HFFc6 (cell line): ENCODE measurements at regions not wholly inside any gene's neighbourhood (a gene's known extent, or its start where the extent isn't known, plus 50 kb on each side); places are given as distances from the start of the nearest gene placed in this dataset.

Experiments
- DNase-seq: peaks from one replicate; pipeline ENCODE4 v3.0.0-alpha.2; 2018
- H3K27ac Mint-ChIP-seq: 2 replicates; pipeline ENCODE4 v1.8.0; 2020; ENCODE audit warnings: mild to moderate bottlenecking, mixed read lengths
- H3K27me3 Mint-ChIP-seq: 2 replicates; pipeline ENCODE4 v1.8.0; 2021; ENCODE audit warnings: mild to moderate bottlenecking, moderate library complexity, mixed read lengths; ENCODE audit not compliant: insufficient read depth
- H3K36me3 Mint-ChIP-seq: 2 replicates; pipeline ENCODE4 v1.8.0; 2021; ENCODE audit warnings: low read depth, mixed read lengths
- H3K4me1 Mint-ChIP-seq: 2 replicates; pipeline ENCODE4 v1.8.0; 2020; ENCODE audit warnings: low read depth, mixed read lengths
- H3K4me3 Mint-ChIP-seq: 2 replicates; pipeline ENCODE4 v1.8.0; 2020; ENCODE audit warnings: mild to moderate bottlenecking, moderate library complexity, mixed read lengths
- H3K9me3 Mint-ChIP-seq: 2 replicates; pipeline ENCODE4 v1.8.0; 2020; ENCODE audit warnings: mild to moderate bottlenecking, mixed read lengths
- TF ChIP-seq, protein P1 (sequence below): fragments of 200-600 bp; sonication (generic); IDR thresholded peaks from 2 replicates; pipeline ENCODE4 v1.5.0; 2021; ENCODE audit warnings: antibody characterized with exemption, mild to moderate bottlenecking

DNA sequence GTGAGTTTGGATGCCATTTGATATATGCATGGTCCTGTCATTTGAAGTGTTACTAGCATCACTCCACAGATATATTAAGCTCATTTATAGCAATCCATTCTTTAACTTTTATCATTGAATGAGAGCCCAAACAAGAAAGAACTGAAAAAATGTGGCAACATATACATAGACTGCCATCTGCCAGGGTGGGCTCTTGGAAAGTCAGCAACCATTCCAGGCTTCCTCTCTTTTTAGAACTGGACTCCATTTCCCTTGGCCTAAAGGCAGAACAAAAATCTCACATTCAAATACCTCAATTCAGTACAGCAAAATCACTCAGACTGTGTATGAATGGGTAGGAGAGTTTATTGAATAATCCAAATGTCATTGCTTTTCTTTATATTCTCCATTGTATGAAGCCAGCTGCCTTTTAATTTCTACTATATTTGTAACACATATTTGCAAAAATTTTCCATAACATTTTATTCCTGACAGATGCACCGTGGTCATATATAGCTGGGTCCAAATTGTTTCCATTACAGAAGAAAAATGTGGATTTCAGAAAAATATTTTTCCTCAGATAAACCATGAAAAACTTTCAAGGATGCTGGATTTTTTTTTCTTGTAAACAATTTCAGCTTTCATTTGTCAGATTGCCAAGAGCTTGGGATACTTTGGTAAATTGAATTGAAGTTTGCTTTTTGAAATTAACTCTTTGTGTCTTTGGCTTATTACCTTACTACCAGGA, 1252.3 kb upstream of the SEL1L start:
- Mint-ChIP-seq H3K4me1 (no peaks in the 10 kb centered on the region), H3K9me3 (peaks cover 56% of the 10 kb centered on the region)

DNA sequence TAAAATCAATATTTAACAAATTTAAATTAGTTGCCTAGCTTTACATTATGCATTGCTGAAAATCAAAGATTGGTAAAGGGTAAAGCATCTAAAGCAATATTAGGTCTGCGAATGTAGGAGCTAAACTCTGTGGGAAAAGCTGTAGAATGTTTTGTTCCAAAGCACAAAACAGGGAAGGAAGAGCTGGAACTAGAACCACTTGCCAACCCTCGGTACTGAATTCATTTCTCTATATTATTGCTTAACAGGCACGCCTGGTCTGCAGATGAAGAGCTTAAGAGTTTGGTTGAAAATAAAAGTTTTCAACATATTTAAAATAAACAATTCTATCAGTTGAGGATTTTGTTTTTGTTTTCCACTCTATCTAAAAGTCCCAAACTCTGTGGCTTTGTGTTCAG, 1252.8 kb upstream of the SEL1L start:
- no peak overlapping the region for H3K27ac Mint-ChIP-seq
- H3K36me3 Mint-ChIP-seq, result peaks cover 4% of the 10 kb centered on the region; the same call in 1 of the 2 replicates
- TF ChIP-seq, protein P1, sequence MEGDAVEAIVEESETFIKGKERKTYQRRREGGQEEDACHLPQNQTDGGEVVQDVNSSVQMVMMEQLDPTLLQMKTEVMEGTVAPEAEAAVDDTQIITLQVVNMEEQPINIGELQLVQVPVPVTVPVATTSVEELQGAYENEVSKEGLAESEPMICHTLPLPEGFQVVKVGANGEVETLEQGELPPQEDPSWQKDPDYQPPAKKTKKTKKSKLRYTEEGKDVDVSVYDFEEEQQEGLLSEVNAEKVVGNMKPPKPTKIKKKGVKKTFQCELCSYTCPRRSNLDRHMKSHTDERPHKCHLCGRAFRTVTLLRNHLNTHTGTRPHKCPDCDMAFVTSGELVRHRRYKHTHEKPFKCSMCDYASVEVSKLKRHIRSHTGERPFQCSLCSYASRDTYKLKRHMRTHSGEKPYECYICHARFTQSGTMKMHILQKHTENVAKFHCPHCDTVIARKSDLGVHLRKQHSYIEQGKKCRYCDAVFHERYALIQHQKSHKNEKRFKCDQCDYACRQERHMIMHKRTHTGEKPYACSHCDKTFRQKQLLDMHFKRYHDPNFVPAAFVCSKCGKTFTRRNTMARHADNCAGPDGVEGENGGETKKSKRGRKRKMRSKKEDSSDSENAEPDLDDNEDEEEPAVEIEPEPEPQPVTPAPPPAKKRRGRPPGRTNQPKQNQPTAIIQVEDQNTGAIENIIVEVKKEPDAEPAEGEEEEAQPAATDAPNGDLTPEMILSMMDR, result no peak
- H3K27me3 Mint-ChIP-seq, result no peaks in the 10 kb centered on the region
- H3K4me1 Mint-ChIP-seq, result no peaks in the 10 kb centered on the region
- H3K4me3 Mint-ChIP-seq, result no peak overlapping the region
- peaks cover 52% of the 10 kb centered on the region for H3K9me3 Mint-ChIP-seq
- DNase-seq, result no peak

More for the DNA sequence above, 1252.3 kb upstream of the SEL1L start:
- no peak overlapping the region for H3K27ac Mint-ChIP-seq
- no peak overlapping the region for H3K4me3 Mint-ChIP-seq
- TF ChIP-seq, protein P1, result no peak
- no peak for DNase-seq
- H3K27me3 Mint-ChIP-seq, result no peaks in the 10 kb centered on the region
- peaks cover 4% of the 10 kb centered on the region; the same call in 1 of the 2 replicates for H3K36me3 Mint-ChIP-seq

DNA sequence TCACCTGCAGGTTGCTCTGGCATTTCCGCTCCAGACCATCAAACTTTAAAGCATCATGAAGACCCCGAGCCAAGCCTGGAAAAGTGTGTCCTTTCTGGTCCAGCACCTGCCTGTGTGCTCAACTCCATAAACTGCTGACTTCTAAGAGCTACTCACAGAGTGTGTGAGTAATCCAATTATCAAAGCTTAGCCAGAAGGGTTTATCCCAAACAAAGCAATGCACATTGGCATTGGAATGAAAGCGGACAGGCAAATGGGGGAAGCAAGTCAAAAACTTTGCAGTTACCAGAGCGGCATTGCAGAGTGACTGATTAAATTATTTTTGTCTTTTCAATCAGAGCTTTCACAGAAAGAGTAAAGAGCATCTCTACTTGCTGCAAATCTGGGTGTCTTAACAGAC, 1262.4 kb upstream of the SEL1L start:
- Mint-ChIP-seq H3K27ac (no peak overlapping the region), H3K36me3 (no peaks in the 10 kb centered on the region), H3K4me1 (no peaks in the 10 kb centered on the region), H3K9me3 (peaks cover 43% of the 10 kb centered on the region), H3K27me3 (no peaks in the 10 kb centered on the region), H3K4me3 (no peak overlapping the region)
- DNase-seq, result no peak
- TF ChIP-seq, protein P1, result no peak

DNA sequence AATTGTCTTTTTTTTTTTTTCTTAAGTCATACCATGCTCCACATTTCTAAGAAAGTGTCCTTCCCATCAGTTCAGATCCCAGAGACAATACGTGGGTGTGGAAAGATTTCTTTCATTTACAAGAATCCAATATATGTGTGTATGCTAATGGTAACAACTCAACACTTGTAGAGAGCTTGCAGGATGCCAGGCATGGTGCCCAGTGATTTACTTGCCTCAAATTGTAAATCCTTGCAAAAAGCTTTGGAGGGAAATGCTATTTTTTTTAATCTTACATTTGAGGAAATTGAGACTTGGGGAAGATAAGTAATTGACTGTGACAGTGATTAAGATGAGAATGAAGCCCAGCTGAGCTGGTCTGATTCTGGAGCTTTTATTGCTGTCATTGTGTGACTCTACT, 1264.6 kb upstream of the SEL1L start:
- H3K27ac Mint-ChIP-seq, result no peak overlapping the region
- TF ChIP-seq, protein P1, result no peak
- DNase-seq, result no peak
- H3K36me3 Mint-ChIP-seq, result no peaks in the 10 kb centered on the region
- H3K4me1 Mint-ChIP-seq, result no peaks in the 10 kb centered on the region
- H3K9me3 Mint-ChIP-seq, result peaks cover 48% of the 10 kb centered on the region
- H3K27me3 Mint-ChIP-seq, result no peaks in the 10 kb centered on the region
- H3K4me3 Mint-ChIP-seq, result no peak overlapping the region

DNA sequence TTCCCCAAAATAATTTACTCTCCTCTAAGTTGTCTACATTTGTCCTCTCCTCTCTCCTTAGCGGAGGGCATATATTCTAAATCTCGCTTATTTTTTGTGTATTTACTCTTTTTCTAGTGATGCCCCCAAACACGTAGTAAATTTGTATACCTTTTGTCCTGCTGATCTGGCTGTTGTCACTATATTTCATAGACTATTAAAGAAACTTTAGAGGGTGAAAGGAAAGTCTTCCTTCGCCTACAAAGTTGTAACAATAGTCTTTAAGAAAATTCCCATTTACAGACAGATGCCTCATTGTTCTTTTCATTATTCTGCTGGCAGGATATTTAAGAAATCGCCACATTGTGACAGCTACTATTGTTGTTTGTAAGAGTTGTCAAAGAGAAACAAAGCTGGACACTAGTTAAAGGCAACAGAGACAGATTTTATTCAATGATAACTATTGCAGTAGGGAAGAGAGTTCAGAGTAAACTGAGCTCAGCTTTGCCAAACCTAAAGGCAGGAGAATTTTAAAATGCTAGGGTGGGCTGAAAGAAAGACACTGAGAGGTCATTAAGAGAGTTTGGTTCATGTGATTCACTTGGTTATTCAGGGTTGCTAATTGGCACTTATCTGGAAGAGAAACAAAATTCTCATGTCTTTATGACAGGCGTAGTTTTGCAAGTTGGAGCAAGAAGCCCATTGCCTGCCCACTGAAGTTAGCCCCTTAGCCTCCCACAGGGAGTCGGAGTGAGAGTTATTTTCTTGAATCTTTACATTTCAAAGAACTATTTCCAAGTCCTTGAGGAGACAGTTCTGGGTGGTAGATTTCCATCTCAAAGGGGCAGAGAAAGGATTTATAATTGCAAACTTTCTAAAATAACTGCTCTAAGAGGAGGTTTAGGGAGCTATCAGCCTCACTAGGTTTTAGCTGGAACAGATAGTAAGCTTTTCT, 1272.5 kb upstream of the SEL1L start:
- TF ChIP-seq, protein P1, result no peak
- Mint-ChIP-seq H3K36me3 (no peaks in the 10 kb centered on the region), H3K27me3 (no peaks in the 10 kb centered on the region; the same call in 1 of the 2 replicates), H3K4me1 (no peaks in the 10 kb centered on the region), H3K27ac (no peak overlapping the region), H3K4me3 (no peak overlapping the region), H3K9me3 (peaks cover 55% of the 10 kb centered on the region)
- DNase-seq, result no peak
